ENCODE measurements at regions not wholly inside any gene's neighbourhood (a gene's known extent, or its start where the extent isn't known, plus 50 kb on each side); places are given as distances from the start of the nearest gene placed in this dataset.

DNA sequence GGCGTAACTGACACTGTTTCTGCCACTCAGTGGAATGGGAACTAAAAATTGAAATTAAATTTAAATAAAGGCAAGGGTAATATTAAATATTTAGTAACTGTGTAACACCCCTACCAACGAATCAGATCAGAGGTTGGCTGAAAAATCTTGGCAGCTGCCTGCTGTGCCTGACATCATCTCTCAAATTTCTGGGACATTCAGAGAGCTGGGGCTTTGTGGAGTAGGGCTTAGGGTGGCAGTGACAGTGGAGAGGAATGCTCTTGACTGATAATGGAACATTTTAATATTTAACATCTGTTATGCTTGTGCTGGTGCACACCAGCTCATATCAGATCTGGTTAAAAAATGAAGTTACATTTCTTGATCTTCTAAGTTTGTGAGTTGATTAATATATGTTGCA is 62.2 kb downstream of the RFPL4B start:
- no peak overlapping the region for H3K4me3 Mint-ChIP-seq (ENCODE audit: unreplicated experiment)
- H3K9ac ChIP-seq (ENCODE audit: low read length): no peak overlapping the region
- no peak overlapping the region for H2AFZ ChIP-seq (ENCODE audit: low read depth, low read length)
- no peaks in the 10 kb centered on the region for H3K27me3 Mint-ChIP-seq (ENCODE audit: low read depth, unreplicated experiment)
- DNase-seq (ENCODE audit: low read depth) (no peak), FAIRE-seq (no peak)
- H3K9me3 Mint-ChIP-seq (ENCODE audit: unreplicated experiment): no peaks in the 10 kb centered on the region
- no peaks in the 10 kb centered on the region for H3K36me3 ChIP-seq (ENCODE audit: insufficient read depth, low read length)
- no peak overlapping the region for H3K4me3 ChIP-seq (ENCODE audit: insufficient read depth, low read depth, low read length)
- no peaks in the 10 kb centered on the region for H4K20me1 ChIP-seq (ENCODE audit: insufficient read depth, low read length)
- H3K36me3 Mint-ChIP-seq (ENCODE audit: low read depth, unreplicated experiment): no peaks in the 10 kb centered on the region
- no peaks in the 10 kb centered on the region for H3K27me3 ChIP-seq (ENCODE audit: insufficient read depth, low read length)
- no peak overlapping the region for H3K27ac ChIP-seq (ENCODE audit: low read depth, low read length)
- H3K27ac Mint-ChIP-seq (ENCODE audit: unreplicated experiment): no peak overlapping the region
- H3K4me1 Mint-ChIP-seq (ENCODE audit: low read depth, unreplicated experiment): no peaks in the 10 kb centered on the region
- no peak overlapping the region for H3K4me2 ChIP-seq (ENCODE audit: low read length)
- H3K9me3 ChIP-seq (ENCODE audit: insufficient read depth, low read depth, low read length): no peaks in the 10 kb centered on the region
- TF ChIP-seq CTCF (IDR thresholded peaks at IDR 0.05; ENCODE audit: insufficient read depth, low read depth, low read length): no peak
- H3K79me2 ChIP-seq (ENCODE audit: insufficient read depth, low read length): no peaks in the 10 kb centered on the region
- H3K4me1 ChIP-seq (ENCODE audit: insufficient read depth, low read length): no peaks in the 10 kb centered on the region

DNA sequence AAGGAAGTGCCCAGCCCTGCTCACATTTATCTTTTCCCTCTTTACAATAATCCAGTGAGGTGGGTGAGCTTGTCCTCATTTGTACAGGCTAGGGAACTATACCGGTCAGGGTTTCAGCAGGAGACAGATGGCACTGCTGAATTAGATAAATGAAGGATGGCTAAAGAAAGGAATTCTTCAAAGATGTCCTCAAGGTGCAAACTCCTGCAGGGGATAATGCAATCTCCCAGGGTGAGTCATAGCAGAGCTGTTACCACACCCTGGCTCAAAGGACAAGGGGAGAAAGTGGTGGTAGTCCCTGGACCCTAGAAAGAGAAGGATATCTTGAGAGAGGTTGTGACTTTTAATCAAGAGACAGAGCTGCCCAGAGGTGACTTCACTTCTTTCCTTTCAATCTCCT is 66.7 kb downstream of the RFPL4B start:
- H3K4me3 Mint-ChIP-seq (ENCODE audit: unreplicated experiment): no peak overlapping the region
- H2AFZ ChIP-seq (ENCODE audit: low read depth, low read length): no peak overlapping the region
- no peak overlapping the region for H3K27ac ChIP-seq (ENCODE audit: low read depth, low read length)
- H3K4me1 Mint-ChIP-seq (ENCODE audit: low read depth, unreplicated experiment): no peaks in the 10 kb centered on the region
- no peak for TF ChIP-seq EZH2 (IDR thresholded peaks at IDR 0.05; ENCODE audit: insufficient read depth, low read length)
- no peak for TF ChIP-seq CTCF (IDR thresholded peaks at IDR 0.05; ENCODE audit: insufficient read depth, low read depth, low read length)
- no peaks in the 10 kb centered on the region for H3K27me3 Mint-ChIP-seq (ENCODE audit: low read depth, unreplicated experiment)
- no peaks in the 10 kb centered on the region for H3K79me2 ChIP-seq (ENCODE audit: insufficient read depth, low read length)
- FAIRE-seq (no peak), DNase-seq (ENCODE audit: low read depth) (no peak)
- no peaks in the 10 kb centered on the region for H4K20me1 ChIP-seq (ENCODE audit: insufficient read depth, low read length)
- H3K4me3 ChIP-seq (ENCODE audit: insufficient read depth, low read depth, low read length): no peak overlapping the region
- H3K27ac Mint-ChIP-seq (ENCODE audit: unreplicated experiment): no peak overlapping the region
- H3K4me1 ChIP-seq (ENCODE audit: insufficient read depth, low read length): no peaks in the 10 kb centered on the region
- no peaks in the 10 kb centered on the region for H3K27me3 ChIP-seq (ENCODE audit: insufficient read depth, low read length)
- H3K9me3 ChIP-seq (ENCODE audit: insufficient read depth, low read depth, low read length): no peaks in the 10 kb centered on the region
- no peaks in the 10 kb centered on the region for H3K9me3 Mint-ChIP-seq (ENCODE audit: unreplicated experiment)
- no peak overlapping the region for H3K4me2 ChIP-seq (ENCODE audit: low read length)
- no peaks in the 10 kb centered on the region for H3K36me3 Mint-ChIP-seq (ENCODE audit: low read depth, unreplicated experiment)
- no peak overlapping the region for H3K9ac ChIP-seq (ENCODE audit: low read length)
- no peaks in the 10 kb centered on the region for H3K36me3 ChIP-seq (ENCODE audit: insufficient read depth, low read length)

- Histone ChIP-seq H3K79me2 (ENCODE audit: insufficient read depth, low read length) (no peaks in the 10 kb centered on the region), H3K27me3 (ENCODE audit: insufficient read depth, low read length) (no peaks in the 10 kb centered on the region), H3K4me3 (ENCODE audit: insufficient read depth, low read depth, low read length) (no peak overlapping the region), H3K9ac (ENCODE audit: low read length) (no peak overlapping the region), H3K4me2 (ENCODE audit: low read length) (no peak overlapping the region), H3K9me3 (ENCODE audit: insufficient read depth, low read depth, low read length) (no peaks in the 10 kb centered on the region), H3K4me1 (ENCODE audit: insufficient read depth, low read length) (no peaks in the 10 kb centered on the region), H2AFZ (ENCODE audit: low read depth, low read length) (no peak overlapping the region), H3K27ac (ENCODE audit: low read depth, low read length) (no peak overlapping the region), H4K20me1 (ENCODE audit: insufficient read depth, low read length) (no peaks in the 10 kb centered on the region), H3K36me3 (ENCODE audit: insufficient read depth, low read length) (no peaks in the 10 kb centered on the region)
- TF ChIP-seq CTCF (IDR thresholded peaks at IDR 0.05; ENCODE audit: insufficient read depth, low read depth, low read length) (no peak), EZH2 (IDR thresholded peaks at IDR 0.05; ENCODE audit: insufficient read depth, low read length) (no peak)
- no peak for FAIRE-seq
- no peak overlapping the region for H3K4me3 Mint-ChIP-seq (ENCODE audit: unreplicated experiment)
- no peaks in the 10 kb centered on the region for H3K9me3 Mint-ChIP-seq (ENCODE audit: unreplicated experiment)
- no peaks in the 10 kb centered on the region for H3K27me3 Mint-ChIP-seq (ENCODE audit: low read depth, unreplicated experiment)
- no peak for DNase-seq (ENCODE audit: low read depth)
- no peaks in the 10 kb centered on the region for H3K36me3 Mint-ChIP-seq (ENCODE audit: low read depth, unreplicated experiment)
- H3K27ac Mint-ChIP-seq (ENCODE audit: unreplicated experiment): no peak overlapping the region
- no peaks in the 10 kb centered on the region for H3K4me1 Mint-ChIP-seq (ENCODE audit: low read depth, unreplicated experiment)
Observed at GRCh38 chr6:112415366-112415765, 68.2 kb downstream of the RFPL4B start.
